Uterus (tissue), 3 donors: ENCODE measurements at regions not wholly inside any gene's neighbourhood (a gene's known extent, or its start where the extent isn't known, plus 50 kb on each side); places are given as distances from the start of the nearest gene placed in this dataset.

Experiments used
- DNase-seq, 2 donors: peaks; one replicate each; pipeline ENCODE4 v3.0.0-alpha.2; 2019 to 2020
- H3K27ac ChIP-seq, 2 donors: fragments of 200-600 bp; sonication (generic); 1 replicate in 1 of 2; 2 replicates in 1 of 2; pipeline ENCODE4 v1.5.1; 2016 to 2018
- H3K27me3 ChIP-seq, 2 donors: fragments of 200-600 bp; sonication (generic); one replicate each; pipeline ENCODE4 v1.5.1; 2018 to 2019; ENCODE audit warnings: control low read depth in 1 of 2
- H3K36me3 ChIP-seq, 2 donors: fragments of 200-600 bp; sonication (generic); one replicate each; pipeline ENCODE4 v1.5.1; 2019; ENCODE audit warnings: control low read depth in 1 of 2
- H3K4me1 ChIP-seq, 2 donors: fragments of 200-600 bp; sonication (generic); one replicate each; pipeline ENCODE4 v1.5.1; 2018 to 2019; ENCODE audit warnings: control low read depth in 1 of 2
- H3K4me3 ChIP-seq, 2 donors: fragments of 200-600 bp; sonication (generic); 1 replicate in 1 of 2; 2 replicates in 1 of 2; pipeline ENCODE4 v1.5.1; 2018 to 2019; ENCODE audit warnings: mild to moderate bottlenecking in 1 of 2
- H3K9me3 ChIP-seq, 2 donors: fragments of 200-600 bp; sonication (generic); one replicate each; pipeline ENCODE4 v1.5.1; 2019; ENCODE audit warnings: control low read depth in 1 of 2
- CTCF ChIP-seq, 4 experiments: fragments of 200-600 bp in 2 of 4; fragments of 450-650 bp in 2 of 4; sonication (generic) in 2 of 4; IDR thresholded peaks; one replicate each; pipeline ENCODE4 v1.5.1; 2016 to 2019; ENCODE audit warnings: antibody characterized with exemption in 4 of 4, mild to moderate bottlenecking in 2 of 4, moderate library complexity in 1 of 4
- POLR2A ChIP-seq, 2 donors: fragments of 450-650 bp; IDR thresholded peaks; one replicate each; pipeline ENCODE4 v1.6.1; 2016; ENCODE audit warnings: antibody characterized with exemption in 2 of 2, mild to moderate bottlenecking in 1 of 2, moderate library complexity in 1 of 2
- intact Hi-C: fragments of 100-400 bp; cut with DNase I; formaldehyde crosslinking; loops from one replicate; pipeline ENCODE4 v1.15.1; 2023; ENCODE audit warnings: low total_unique reads
- donor health status: DM: yes; HTN: yes; CAD: no.

GRCh38 chr6:109271622-109272021 lies 110.6 kb downstream of the CD164 start:
- Histone ChIP-seq H3K36me3 (no peaks in the 10 kb centered on the region), H3K4me3 (no peak overlapping the region), H3K4me1 (no peaks in the 10 kb centered on the region), H3K9me3 (peaks cover 0 to 2% of the 10 kb centered on the region in 2 donors), H3K27me3 (no peaks in the 10 kb centered on the region), H3K27ac (no peak overlapping the region)
- no peak for DNase-seq
- TF ChIP-seq CTCF (IDR thresholded peaks at IDR 0.05): no peak
- TF ChIP-seq POLR2A (IDR thresholded peaks at IDR 0.05): no peak
- intact Hi-C loops: no loop called here

GRCh38 chr6:109269953-109270517 lies 112.2 kb downstream of the CD164 start:
- Histone ChIP-seq H3K27ac (no peak overlapping the region), H3K4me3 (no peak overlapping the region)
- TF ChIP-seq CTCF (IDR thresholded peaks at IDR 0.05) (no peak), POLR2A (IDR thresholded peaks at IDR 0.05) (no peak)

DNA sequence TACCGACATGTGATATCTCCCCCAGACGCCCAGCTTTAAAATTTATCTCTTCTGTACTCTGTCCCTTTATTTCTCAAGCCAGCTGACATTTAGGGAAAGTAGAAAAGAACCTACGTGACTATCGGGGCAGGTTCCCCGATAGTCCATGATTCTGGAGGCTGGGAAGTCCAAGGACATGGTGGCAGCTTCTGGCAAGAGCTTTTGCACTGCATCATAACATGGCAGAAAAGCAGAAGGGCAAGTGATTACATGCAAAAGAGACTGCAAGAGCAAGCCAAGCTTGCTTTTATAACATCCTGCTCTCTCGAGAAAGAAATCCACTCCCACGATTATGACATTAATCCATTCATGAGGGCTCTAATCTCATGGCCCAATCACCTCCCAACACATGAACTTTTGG lies 113.2 kb downstream of the CD164 start:
- intact Hi-C loops: no loop called here
- H3K4me1 ChIP-seq: no peaks in the 10 kb centered on the region
- H3K9me3 ChIP-seq: peaks cover 0 to under 1% of the 10 kb centered on the region in 2 donors
- no peak overlapping the region for H3K4me3 ChIP-seq
- DNase-seq: no peak
- H3K36me3 ChIP-seq: no peaks in the 10 kb centered on the region
- no peaks in the 10 kb centered on the region for H3K27me3 ChIP-seq
- H3K27ac ChIP-seq: no peak overlapping the region
- TF ChIP-seq POLR2A (IDR thresholded peaks at IDR 0.05): no peak
- no peak for TF ChIP-seq CTCF (IDR thresholded peaks at IDR 0.05)

More at GRCh38 chr6:109269953-109270517, 112.2 kb downstream of the CD164 start:
- Histone ChIP-seq H3K36me3 (no peaks in the 10 kb centered on the region), H3K27me3 (no peaks in the 10 kb centered on the region), H3K9me3 (peaks cover 0 to 2% of the 10 kb centered on the region in 2 donors), H3K4me1 (no peaks in the 10 kb centered on the region)
- no peak for DNase-seq
- intact Hi-C loops: no loop called here

GRCh38 chr6:109265530-109265929 lies 116.7 kb downstream of the CD164 start:
- H3K27me3 ChIP-seq: no peaks in the 10 kb centered on the region
- no peaks in the 10 kb centered on the region for H3K36me3 ChIP-seq
- intact Hi-C loops: no loop called here
- H3K27ac ChIP-seq: no peak overlapping the region
- no peaks in the 10 kb centered on the region for H3K9me3 ChIP-seq
- TF ChIP-seq POLR2A (IDR thresholded peaks at IDR 0.05) (no peak), CTCF (IDR thresholded peaks at IDR 0.05) (no peak)
- DNase-seq: no peak
- no peaks in the 10 kb centered on the region for H3K4me1 ChIP-seq
- H3K4me3 ChIP-seq: no peak overlapping the region

DNA sequence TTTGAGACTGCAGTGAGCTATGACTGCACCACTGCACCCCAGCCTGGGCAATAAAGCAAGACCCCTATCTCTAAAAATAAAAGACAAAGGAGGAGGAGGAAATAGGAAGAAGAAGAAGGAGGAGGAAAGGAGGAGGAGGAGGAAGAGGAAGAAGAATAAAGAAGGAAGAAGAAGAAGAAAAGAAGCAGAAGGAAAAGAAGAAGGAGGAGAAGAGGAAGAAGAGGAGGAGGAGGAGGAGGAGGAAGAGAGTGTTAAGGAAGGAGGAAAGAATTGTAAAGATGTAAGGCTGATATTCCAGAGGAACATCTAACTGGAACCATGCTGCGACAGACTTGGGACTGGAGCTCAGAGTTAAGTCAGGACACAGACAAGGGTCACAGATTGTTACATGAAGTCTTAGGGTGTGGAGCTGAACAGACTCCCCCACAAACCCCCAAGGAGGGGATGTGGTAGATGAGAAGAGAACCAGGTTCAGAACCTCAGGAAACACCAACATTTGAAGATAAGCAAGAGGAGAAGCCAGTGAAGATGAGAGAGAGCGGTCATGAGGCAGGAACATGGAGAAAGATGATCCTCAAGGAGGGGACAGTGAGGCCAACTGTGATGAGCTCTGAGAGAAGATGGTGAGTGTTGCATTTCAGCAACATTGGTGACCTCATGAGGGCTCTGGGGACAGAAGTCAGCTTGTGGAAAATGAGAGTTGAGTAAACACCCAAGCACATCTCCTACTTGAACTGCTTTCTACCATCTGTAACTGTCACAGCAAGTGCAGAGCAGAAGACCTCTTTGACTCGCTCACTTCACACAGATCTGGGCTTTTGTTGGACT lies 118.2 kb downstream of the CD164 start:
- Histone ChIP-seq H3K4me3 (no peak overlapping the region), H3K27ac (no peak overlapping the region), H3K9me3 (no peaks in the 10 kb centered on the region), H3K4me1 (no peaks in the 10 kb centered on the region), H3K36me3 (no peaks in the 10 kb centered on the region), H3K27me3 (no peaks in the 10 kb centered on the region)
- intact Hi-C loops: no loop called here
- DNase-seq: no peak
- TF ChIP-seq POLR2A (IDR thresholded peaks at IDR 0.05) (no peak), CTCF (IDR thresholded peaks at IDR 0.05) (no peak)
